ENCODE measurements at regions not wholly inside any gene's neighbourhood (a gene's known extent, or its start where the extent isn't known, plus 50 kb on each side); places are given as distances from the start of the nearest gene placed in this dataset.

DNA sequence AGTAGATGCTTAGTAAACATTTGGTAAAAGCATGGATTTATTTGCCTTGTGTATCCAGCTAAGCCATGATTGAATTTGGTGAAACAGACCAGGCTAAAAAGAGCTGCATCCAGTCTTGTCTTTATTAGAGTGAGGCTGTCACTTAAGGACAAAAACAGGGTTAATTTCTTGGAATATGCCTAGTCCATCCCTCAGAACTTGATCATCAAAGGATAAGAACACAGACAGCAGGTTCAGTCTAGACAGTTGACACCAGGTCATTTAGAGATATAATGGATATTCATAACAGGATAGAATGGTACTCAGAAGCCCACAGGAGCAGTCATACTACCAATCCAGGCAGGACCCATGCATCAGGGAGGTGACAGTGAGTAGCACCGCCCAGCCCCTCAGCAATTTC is 434.9 kb upstream of the ST6GAL2 start:
- Histone ChIP-seq H3K4me1 (ENCODE audit: control insufficient read depth, insufficient read depth, low read length) (peaks cover 10% of the 10 kb centered on the region), H3K4me3 (ENCODE audit: low read length) (no peak overlapping the region), H3K9me3 (replicated peaks; ENCODE audit: control insufficient read depth, low read depth, low read length) (no peaks in the 10 kb centered on the region), H3K27ac (ENCODE audit: low read length) (no peak overlapping the region), H3K27me3 (ENCODE audit: control insufficient read depth, insufficient read depth, low read length) (peaks cover 2% of the 10 kb centered on the region), H3K36me3 (ENCODE audit: control insufficient read depth, insufficient read depth, low read length) (no peaks in the 10 kb centered on the region)
- no peak for DNase-seq
- WGBS (ENCODE audit: insufficient coverage) = no CpG with 5 or more reads among the region's 1 CpG

DNA sequence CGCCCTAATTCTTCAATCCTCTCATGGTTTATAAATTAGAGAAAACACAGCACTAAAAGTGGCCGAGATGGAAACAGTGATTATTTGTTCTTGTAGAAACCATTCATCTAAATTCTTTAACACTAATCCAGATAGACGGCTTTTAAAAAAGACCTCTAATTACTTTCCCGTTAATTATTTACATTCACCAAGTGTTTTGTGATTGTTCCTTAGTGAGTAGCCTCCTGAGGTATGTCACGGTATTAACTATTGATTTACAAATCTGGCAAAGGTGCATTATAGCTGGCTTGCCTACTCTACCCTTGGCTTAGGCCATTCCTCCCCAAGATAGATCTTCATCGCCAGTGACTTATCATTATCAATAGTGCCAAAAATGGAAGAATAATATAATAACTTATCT is 436.4 kb upstream of the ST6GAL2 start:
- no peak overlapping the region for H3K27ac ChIP-seq (ENCODE audit: low read length)
- H3K4me3 ChIP-seq (ENCODE audit: low read length) = no peak overlapping the region
- no peaks in the 10 kb centered on the region for H3K36me3 ChIP-seq (ENCODE audit: control insufficient read depth, insufficient read depth, low read length)
- H3K9me3 ChIP-seq (replicated peaks; ENCODE audit: control insufficient read depth, low read depth, low read length) = peaks cover 4% of the 10 kb centered on the region
- no CpG with 5 or more reads among the region's 6 CpGs for WGBS (ENCODE audit: insufficient coverage)
- peaks cover 15% of the 10 kb centered on the region for H3K4me1 ChIP-seq (ENCODE audit: control insufficient read depth, insufficient read depth, low read length)
- peaks cover 2% of the 10 kb centered on the region for H3K27me3 ChIP-seq (ENCODE audit: control insufficient read depth, insufficient read depth, low read length)
- DNase-seq = no peak

GRCh38 chr2:107323946-107324565 is 438.1 kb upstream of the ST6GAL2 start:
- WGBS (ENCODE audit: insufficient coverage) = 48% methylated on average over 7 of the region's 8 CpGs
- Histone ChIP-seq H3K9me3 (replicated peaks; ENCODE audit: control insufficient read depth, low read depth, low read length) (peaks cover 4% of the 10 kb centered on the region), H3K4me1 (ENCODE audit: control insufficient read depth, insufficient read depth, low read length) (peaks cover 15% of the 10 kb centered on the region), H3K27ac (ENCODE audit: low read length) (peak overlapping the region; percentile 13), H3K4me3 (ENCODE audit: low read length) (no peak overlapping the region), H3K27me3 (ENCODE audit: control insufficient read depth, insufficient read depth, low read length) (peaks cover 2% of the 10 kb centered on the region), H3K36me3 (ENCODE audit: control insufficient read depth, insufficient read depth, low read length) (no peaks in the 10 kb centered on the region)
- DNase-seq = peak; percentile 80

GRCh38 chr2:107325981-107326786 is 440.2 kb upstream of the ST6GAL2 start:
- DNase-seq = peak; percentile 96
- Histone ChIP-seq H3K4me1 (ENCODE audit: control insufficient read depth, insufficient read depth, low read length) (peaks cover 15% of the 10 kb centered on the region), H3K27me3 (ENCODE audit: control insufficient read depth, insufficient read depth, low read length) (no peaks in the 10 kb centered on the region), H3K27ac (ENCODE audit: low read length) (peak overlapping the region; percentile 64), H3K36me3 (ENCODE audit: control insufficient read depth, insufficient read depth, low read length) (no peaks in the 10 kb centered on the region), H3K4me3 (ENCODE audit: low read length) (no peak overlapping the region), H3K9me3 (replicated peaks; ENCODE audit: control insufficient read depth, low read depth, low read length) (peaks cover 6% of the 10 kb centered on the region)
- WGBS (ENCODE audit: insufficient coverage) = 0% methylated on average over 1 of the region's 4 CpGs

- no CpG with 5 or more reads among the region's 2 CpGs for WGBS (ENCODE audit: insufficient coverage)
- Histone ChIP-seq H3K27ac (ENCODE audit: low read length) (no peak overlapping the region), H3K9me3 (replicated peaks; ENCODE audit: control insufficient read depth, low read depth, low read length) (peaks cover 2% of the 10 kb centered on the region), H3K4me3 (ENCODE audit: low read length) (no peak overlapping the region), H3K4me1 (ENCODE audit: control insufficient read depth, insufficient read depth, low read length) (peaks cover 3% of the 10 kb centered on the region), H3K27me3 (ENCODE audit: control insufficient read depth, insufficient read depth, low read length) (no peaks in the 10 kb centered on the region), H3K36me3 (ENCODE audit: control insufficient read depth, insufficient read depth, low read length) (no peaks in the 10 kb centered on the region)
- no peak for DNase-seq
Observed at GRCh38 chr2:107334306-107334705, 448.3 kb upstream of the ST6GAL2 start.

- Histone ChIP-seq H3K4me3 (ENCODE audit: low read length) (no peak overlapping the region), H3K27me3 (ENCODE audit: control insufficient read depth, insufficient read depth, low read length) (no peaks in the 10 kb centered on the region), H3K9me3 (replicated peaks; ENCODE audit: control insufficient read depth, low read depth, low read length) (no peaks in the 10 kb centered on the region), H3K36me3 (ENCODE audit: control insufficient read depth, insufficient read depth, low read length) (no peaks in the 10 kb centered on the region), H3K27ac (ENCODE audit: low read length) (no peak overlapping the region), H3K4me1 (ENCODE audit: control insufficient read depth, insufficient read depth, low read length) (peaks cover 3% of the 10 kb centered on the region)
- WGBS (ENCODE audit: insufficient coverage) = 44% methylated on average over 2 of the region's 2 CpGs
- DNase-seq = peak; percentile 52
Observed at GRCh38 chr2:107336526-107336925, 450.6 kb upstream of the ST6GAL2 start.

DNA sequence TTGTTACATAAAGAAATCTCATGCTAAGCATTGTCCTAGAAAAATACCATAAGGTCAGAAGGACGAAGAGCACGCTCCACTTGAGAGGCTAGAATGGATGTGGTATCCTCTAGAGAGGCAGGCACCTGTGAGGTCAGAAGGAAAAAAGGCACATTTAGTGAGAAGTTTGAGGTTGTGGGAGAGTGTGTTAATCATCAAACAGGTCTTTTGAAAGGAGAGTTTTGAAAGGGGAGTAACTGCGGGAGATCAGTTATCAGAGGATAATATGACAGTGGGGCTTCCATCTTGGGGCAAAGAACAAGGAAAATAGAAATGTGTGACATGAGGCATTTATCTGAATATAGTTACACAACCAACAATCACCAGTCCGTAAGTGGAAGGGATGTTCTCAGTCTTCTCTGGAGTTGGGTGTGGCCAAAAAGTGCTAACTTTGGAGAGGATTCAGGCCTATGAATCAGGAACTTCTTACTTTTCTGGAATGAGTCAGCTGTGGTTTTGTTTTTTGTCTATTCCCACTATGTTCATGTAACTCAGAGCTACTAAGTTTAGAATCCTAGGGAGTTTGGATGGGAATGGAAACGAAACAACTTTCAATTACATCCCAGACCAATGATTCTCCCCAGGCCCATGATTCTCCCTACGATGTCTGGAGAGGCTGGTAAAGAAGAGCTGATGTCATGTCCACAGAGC is 451.4 kb upstream of the ST6GAL2 start:
- no peaks in the 10 kb centered on the region for H3K27me3 ChIP-seq (ENCODE audit: control insufficient read depth, insufficient read depth, low read length)
- H3K4me3 ChIP-seq (ENCODE audit: low read length) = no peak overlapping the region
- WGBS (ENCODE audit: insufficient coverage) = 90% methylated on average over 2 of the region's 6 CpGs
- H3K9me3 ChIP-seq (replicated peaks; ENCODE audit: control insufficient read depth, low read depth, low read length) = peaks cover under 1% of the 10 kb centered on the region
- H3K27ac ChIP-seq (ENCODE audit: low read length) = no peak overlapping the region
- no peaks in the 10 kb centered on the region for H3K36me3 ChIP-seq (ENCODE audit: control insufficient read depth, insufficient read depth, low read length)
- H3K4me1 ChIP-seq (ENCODE audit: control insufficient read depth, insufficient read depth, low read length) = peaks cover 3% of the 10 kb centered on the region
- DNase-seq = peak; percentile 58

DNA sequence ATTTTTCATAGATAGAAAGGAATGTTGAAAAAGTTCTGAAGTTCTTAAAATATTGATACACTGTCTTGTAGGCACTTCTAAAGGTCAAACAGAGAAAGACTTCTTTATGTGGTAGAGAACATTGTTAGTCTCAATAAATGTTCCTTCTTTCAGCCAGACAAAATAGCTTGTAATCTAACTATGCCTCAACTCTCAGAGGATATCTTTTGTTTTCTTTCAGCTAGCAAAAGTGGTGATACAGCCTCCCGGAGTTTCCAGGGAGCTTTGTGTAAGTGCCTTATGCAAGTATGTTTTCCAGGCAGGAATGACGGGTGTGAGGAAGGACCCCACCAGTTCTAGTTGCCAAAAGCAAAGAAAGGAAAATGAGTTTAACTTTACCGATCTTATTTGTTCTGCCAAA is 452.1 kb upstream of the ST6GAL2 start:
- Histone ChIP-seq H3K9me3 (replicated peaks; ENCODE audit: control insufficient read depth, low read depth, low read length) (peaks cover 4% of the 10 kb centered on the region), H3K4me1 (ENCODE audit: control insufficient read depth, insufficient read depth, low read length) (peaks cover 3% of the 10 kb centered on the region), H3K36me3 (ENCODE audit: control insufficient read depth, insufficient read depth, low read length) (no peaks in the 10 kb centered on the region), H3K27me3 (ENCODE audit: control insufficient read depth, insufficient read depth, low read length) (no peaks in the 10 kb centered on the region), H3K4me3 (ENCODE audit: low read length) (no peak overlapping the region), H3K27ac (ENCODE audit: low read length) (no peak overlapping the region)
- no CpG with 5 or more reads among the region's 3 CpGs for WGBS (ENCODE audit: insufficient coverage)
- DNase-seq = no peak

- Histone ChIP-seq H3K27me3 (ENCODE audit: control insufficient read depth, insufficient read depth, low read length) (no peaks in the 10 kb centered on the region), H3K4me3 (ENCODE audit: low read length) (no peak overlapping the region), H3K4me1 (ENCODE audit: control insufficient read depth, insufficient read depth, low read length) (peaks cover 3% of the 10 kb centered on the region), H3K27ac (ENCODE audit: low read length) (no peak overlapping the region), H3K36me3 (ENCODE audit: control insufficient read depth, insufficient read depth, low read length) (no peaks in the 10 kb centered on the region), H3K9me3 (replicated peaks; ENCODE audit: control insufficient read depth, low read depth, low read length) (peaks cover 4% of the 10 kb centered on the region)
- WGBS (ENCODE audit: insufficient coverage) = no CpG with 5 or more reads among the region's 6 CpGs
- DNase-seq = no peak
Observed at GRCh38 chr2:107338571-107338970, 452.6 kb upstream of the ST6GAL2 start.

- H3K4me1 ChIP-seq (ENCODE audit: control insufficient read depth, insufficient read depth, low read length) = peaks cover 3% of the 10 kb centered on the region
- H3K36me3 ChIP-seq (ENCODE audit: control insufficient read depth, insufficient read depth, low read length) = no peaks in the 10 kb centered on the region
- no peak for DNase-seq
- H3K4me3 ChIP-seq (ENCODE audit: low read length) = no peak overlapping the region
- no peak overlapping the region for H3K27ac ChIP-seq (ENCODE audit: low read length)
- WGBS (ENCODE audit: insufficient coverage) = no CpG with 5 or more reads among the region's 2 CpGs
- H3K9me3 ChIP-seq (replicated peaks; ENCODE audit: control insufficient read depth, low read depth, low read length) = peaks cover 4% of the 10 kb centered on the region
- H3K27me3 ChIP-seq (ENCODE audit: control insufficient read depth, insufficient read depth, low read length) = no peaks in the 10 kb centered on the region
Observed at GRCh38 chr2:107340955-107341354, 455.0 kb upstream of the ST6GAL2 start.
